K562 (cell line): ENCODE measurements at regions not wholly inside any gene's neighbourhood (a gene's known extent, or its start where the extent isn't known, plus 50 kb on each side); places are given as distances from the start of the nearest gene placed in this dataset.

Experiments
- ATAC-seq: fragments of 200-7000 bp; cut with Tn5 transposase; 3 replicates; pipeline ENCODE4 v1.9.1; 2020; ENCODE audit warnings: moderate library complexity
- BruUV-seq: library from RNA; stranded (reverse); fragments of 400-500 nt; replicated peaks from 2 replicates; lab custom pipeline; 2021; lab: Mats Ljungman, UMichigan
- CTCF ChIA-PET: fragments of 300-600 bp; formaldehyde crosslinking; extraction: SDS; loops from one replicate; lab custom pipeline; 2021; ENCODE audit warnings: low intra/inter-chr PET ratio; lab: Yijun Ruan, JAX
- POLR2A ChIA-PET: fragments of 300-600, 350-650 bp; sonication (Branson Sonifier 250); formaldehyde crosslinking; extraction: SDS; loops from one replicate; lab custom pipeline; 2021; ENCODE audit warnings: antibody characterized with exemption, inconsistent platforms; lab: Yijun Ruan, JAX
- DNase-seq, 4 experiments: peaks; one replicate each; pipeline versions ENCODE4 v3.0.0 to v3.0.0-alpha.2; 2011 to 2018; ENCODE audit warnings: low spot score in 3 of 4, mixed read lengths in 3 of 4; ENCODE audit errors: extremely low read depth in 1 of 4
- FAIRE-seq: peaks from 2 replicates; lab custom pipeline; 2011; peaks lifted over from hg19 to GRCh38; lab: Jason Lieb, UNC
- H2AFZ ChIP-seq: 2 replicates; pipeline ENCODE4 v1.6.0; 2011; ENCODE audit warnings: low read depth, low read length, control low read depth, inconsistent platforms
- H3K27ac ChIP-seq: fragments of 200-600 bp; 3 replicates; pipeline ENCODE4 v1.8.0; 2011; ENCODE audit warnings: low read depth, mild to moderate bottlenecking, control low read depth, inconsistent platforms, low read length, moderate library complexity, mixed read lengths; ENCODE audit errors: extremely low read depth
- H3K27me3 ChIP-seq, 2 experiments: fragments of 300-600 bp in 1 of 2; 2 replicates in 1 of 2; 3 replicates in 1 of 2; pipeline versions ENCODE4 v1.6.0 to v1.8.0; 2011; ENCODE audit warnings: inconsistent platforms in 2 of 2, low read length in 2 of 2, mild to moderate bottlenecking in 1 of 2, mixed read lengths in 1 of 2, moderate library complexity in 1 of 2; ENCODE audit not compliant: control insufficient read depth in 2 of 2, insufficient read depth in 2 of 2
- H3K36me3 ChIP-seq: fragments of 300-600 bp; 3 replicates; pipeline ENCODE4 v1.8.0; 2011; ENCODE audit warnings: mild to moderate bottlenecking, low read length, inconsistent platforms; ENCODE audit not compliant: control insufficient read depth, insufficient read depth
- H3K4me1 ChIP-seq, 2 experiments: fragments of 200-600 bp in 1 of 2; replicated peaks in 1 of 2; 2 replicates in 1 of 2; 3 replicates in 1 of 2; pipeline versions ENCODE4 v1.5.1 to v1.8.0; 2011; ENCODE audit warnings: inconsistent platforms in 2 of 2, low read length in 2 of 2, mild to moderate bottlenecking in 1 of 2, mixed read lengths in 1 of 2, moderate library complexity in 1 of 2; ENCODE audit not compliant: control insufficient read depth in 2 of 2, insufficient read depth in 2 of 2
- H3K4me2 ChIP-seq: 2 replicates; pipeline ENCODE4 v1.6.1; 2011; ENCODE audit warnings: low read length, control low read depth, inconsistent platforms, mixed read lengths; ENCODE audit not compliant: insufficient read depth
- H3K4me3 ChIP-seq: fragments of 200-600 bp; sonication (generic), shearing (Covaris generic); 2 replicates; pipeline ENCODE4 v1.5.1; 2016; ENCODE audit warnings: control low read depth, inconsistent platforms
- H3K79me2 ChIP-seq: fragments of 200-600 bp; 3 replicates; pipeline ENCODE4 v1.8.0; 2011; ENCODE audit warnings: low read length, inconsistent platforms; ENCODE audit not compliant: control insufficient read depth, insufficient read depth
- H3K9ac ChIP-seq, 2 experiments: 2 replicates each; pipeline versions ENCODE4 v1.6.0 to v1.6.1; 2011; ENCODE audit warnings: low read depth in 2 of 2, low read length in 2 of 2, control low read depth in 1 of 2, inconsistent platforms in 1 of 2, mild to moderate bottlenecking in 1 of 2, mixed read lengths in 1 of 2; ENCODE audit not compliant: insufficient read depth in 1 of 2
- H3K9me1 ChIP-seq: one replicate; pipeline ENCODE4 v1.6.0; 2011; ENCODE audit warnings: inconsistent platforms, mild to moderate bottlenecking, low read length, moderate library complexity; ENCODE audit not compliant: control insufficient read depth, insufficient read depth
- H3K9me3 ChIP-seq: replicated peaks from 2 replicates; pipeline ENCODE4 v1.5.1; 2011; ENCODE audit warnings: low read depth, low read length, inconsistent platforms; ENCODE audit not compliant: control insufficient read depth, insufficient read depth
- H4K20me1 ChIP-seq: replicated peaks from 2 replicates; pipeline ENCODE4 v1.6.1; 2011; ENCODE audit warnings: low read length, inconsistent platforms, mixed read lengths; ENCODE audit not compliant: control insufficient read depth, insufficient read depth
- CREB1 ChIP-seq, 2 experiments: sonication (generic) in 1 of 2; formaldehyde crosslinking in 1 of 2; IDR thresholded peaks; 2 replicates each; pipeline versions ENCODE4 v1.6.1 to v1.8.0; 2012 to 2022; ENCODE audit warnings: inconsistent platforms in 1 of 2, mild to moderate bottlenecking in 1 of 2, missing genetic modification reagents in 1 of 2, moderate library complexity in 1 of 2
- HMGN3 ChIP-seq: IDR thresholded peaks from 2 replicates; pipeline ENCODE4 v1.6.1; 2011; ENCODE audit warnings: borderline replicate concordance, low read depth, mild to moderate bottlenecking, mixed read lengths, low read length; ENCODE audit not compliant: insufficient read length; ENCODE audit errors: extremely low read depth
- MCM7 ChIP-seq, 2 experiments: fragments of 450-650 bp; IDR thresholded peaks; 2 replicates each; pipeline ENCODE4 v1.6.1; 2016 to 2018
- MYBL2 ChIP-seq, 2 experiments: fragments of 450-650 bp in 1 of 2; sonication (generic) in 1 of 2; formaldehyde crosslinking in 1 of 2; IDR thresholded peaks; 2 replicates each; pipeline versions ENCODE4 v1.6.1 to v1.8.1; 2017 to 2022; ENCODE audit warnings: borderline replicate concordance in 1 of 2, inconsistent platforms in 1 of 2, low read depth in 1 of 2, mild to moderate bottlenecking in 1 of 2, missing genetic modification reagents in 1 of 2, moderate library complexity in 1 of 2
- PTRF ChIP-seq: fragments of 450-650 bp; IDR thresholded peaks from 2 replicates; pipeline ENCODE4 v1.6.1; 2016; ENCODE audit warnings: mild to moderate bottlenecking, missing genetic modification characterization, missing compliant biosample characterization
- RAD51 ChIP-seq: fragments of 450-650 bp; IDR thresholded peaks from 2 replicates; pipeline ENCODE4 v1.7.1; 2016; ENCODE audit warnings: low read depth, mild to moderate bottlenecking, borderline replicate concordance
- RBFOX2 ChIP-seq: fragments of 200-400 bp; formaldehyde crosslinking; IDR thresholded peaks from 2 replicates; pipeline ENCODE4 v1.6.1; 2017; ENCODE audit warnings: low read depth, mild to moderate bottlenecking, low read length, moderate library complexity
- ZNF217 ChIP-seq: sonication (generic); formaldehyde crosslinking; IDR thresholded peaks from 2 replicates; pipeline ENCODE4 v1.8.0; 2022; ENCODE audit warnings: mild to moderate bottlenecking, missing genetic modification reagents
- ZNF780A ChIP-seq: fragments of 250-450 bp; sonication (Bioruptor Pico); IDR thresholded peaks from 2 replicates; pipeline ENCODE4 v1.5.0; 2021; ENCODE audit warnings: mild to moderate bottlenecking
- ZSCAN32 ChIP-seq: fragments of 450-650 bp; formaldehyde crosslinking; IDR thresholded peaks from 2 replicates; pipeline ENCODE4 v1.4.0; 2020; ENCODE audit warnings: mild to moderate bottlenecking, moderate library complexity
- WGBS: fragments of 100-300 bp; shearing (Covaris generic); methylation state at CpG from one replicate; pipeline ENCODE4 v1.1.6; 2016; ENCODE audit warnings: low coverage, mixed read lengths; ENCODE audit not compliant: insufficient coverage; ENCODE audit errors: missing lambda C conversion rate; 5-methylcytosine and 5-hydroxymethylcytosine counted together
- in situ Hi-C: fragments of 300-500 bp; cut with MboI; formaldehyde crosslinking; loops from 4 replicates; pipeline ENCODE4 v1.15.0; 2018; ENCODE audit warnings: inconsistent platforms, mixed read lengths
- intact Hi-C: fragments of 100-400 bp; cut with micrococcal nuclease; formaldehyde crosslinking; loops from 2 replicates; pipeline ENCODE4 v1.14.2; 2022
- TF ChIP-seq, protein P1 (sequence below), 2 experiments: fragments of 450-650 bp; conservative IDR thresholded peaks; 2 replicates each; pipeline ENCODE4 v1.6.1; 2017; ENCODE audit warnings: mild to moderate bottlenecking in 2 of 2, moderate library complexity in 2 of 2
- TF ChIP-seq, protein P2 (sequence below), 2 experiments: fragments of 450-650 bp in 1 of 2; IDR thresholded peaks; 2 replicates each; pipeline ENCODE4 v1.6.1; 2011 to 2017; ENCODE audit warnings: low read depth in 2 of 2, antibody characterized with exemption in 1 of 2, borderline replicate concordance in 1 of 2, low read length in 1 of 2, mild to moderate bottlenecking in 1 of 2, mixed read lengths in 1 of 2; ENCODE audit not compliant: control insufficient read depth in 1 of 2
- TF ChIP-seq, protein P3 (sequence below): fragments of 250-450 bp; sonication (Bioruptor Pico); IDR thresholded peaks from 2 replicates; pipeline ENCODE4 v1.4.0; 2020; ENCODE audit warnings: mild to moderate bottlenecking
- TF ChIP-seq, protein P4 (sequence below), 2 experiments: fragments of 200-800 bp in 1 of 2; sonication (Bioruptor generic) in 1 of 2; sonication (generic) in 1 of 2; formaldehyde crosslinking in 1 of 2; IDR thresholded peaks in 1 of 2; conservative IDR thresholded peaks in 1 of 2; 2 replicates each; pipeline versions ENCODE4 v1.5.0 to v1.6.1; 2016 to 2020; ENCODE audit warnings: missing compliant biosample characterization in 1 of 2, missing genetic modification characterization in 1 of 2, missing genetic modification reagents in 1 of 2

DNA sequence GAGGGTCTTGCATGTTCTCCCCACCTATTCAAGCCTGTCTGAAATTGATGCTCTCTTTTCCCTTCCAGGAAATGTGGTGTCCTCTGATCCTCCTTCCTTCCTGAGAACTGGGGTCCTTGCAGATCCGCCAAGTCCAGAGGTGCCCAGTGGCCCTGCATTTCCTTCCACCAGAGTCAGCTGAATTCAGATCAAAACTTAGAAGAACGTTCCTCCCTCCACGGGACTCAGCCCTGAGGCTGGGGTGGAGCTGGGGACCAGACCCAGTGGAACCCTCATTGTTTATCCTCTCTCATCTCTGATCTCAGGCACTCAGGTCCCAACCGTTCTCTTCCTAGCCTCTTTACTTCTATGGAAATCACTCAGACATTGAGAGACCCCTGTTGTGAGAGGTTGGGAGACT lies 477.3 kb downstream of the TSHZ3 start:
- DNase-seq (no peak), ATAC-seq (no peak), FAIRE-seq (no peak)
- Histone ChIP-seq H3K9me1 (no peaks in the 10 kb centered on the region), H3K27me3 (no peaks in the 10 kb centered on the region), H3K79me2 (no peaks in the 10 kb centered on the region), H3K27ac (no peak overlapping the region), H3K36me3 (no peaks in the 10 kb centered on the region), H3K4me2 (no peak overlapping the region), H4K20me1 (no peaks in the 10 kb centered on the region), H3K4me1 (no peaks in the 10 kb centered on the region), H3K9ac (no peak overlapping the region), H3K4me3 (no peak overlapping the region), H3K9me3 (no peaks in the 10 kb centered on the region), H2AFZ (no peak overlapping the region)
- WGBS: 0% methylated on average over 4 of the region's 4 CpGs
- CTCF ChIA-PET: no interaction called here
- BruUV-seq: no TSS peak
- intact Hi-C loops (no loop called here), in situ Hi-C loops (no loop called here)
- POLR2A ChIA-PET: no interaction called here
- no peak for TF ChIP-seq ZNF217 (CRISPR knock-in tag)
- TF ChIP-seq HMGN3: no peak
- no peak for TF ChIP-seq MCM7 (IDR thresholded peaks at IDR 0.05)
- TF ChIP-seq, protein P1, sequence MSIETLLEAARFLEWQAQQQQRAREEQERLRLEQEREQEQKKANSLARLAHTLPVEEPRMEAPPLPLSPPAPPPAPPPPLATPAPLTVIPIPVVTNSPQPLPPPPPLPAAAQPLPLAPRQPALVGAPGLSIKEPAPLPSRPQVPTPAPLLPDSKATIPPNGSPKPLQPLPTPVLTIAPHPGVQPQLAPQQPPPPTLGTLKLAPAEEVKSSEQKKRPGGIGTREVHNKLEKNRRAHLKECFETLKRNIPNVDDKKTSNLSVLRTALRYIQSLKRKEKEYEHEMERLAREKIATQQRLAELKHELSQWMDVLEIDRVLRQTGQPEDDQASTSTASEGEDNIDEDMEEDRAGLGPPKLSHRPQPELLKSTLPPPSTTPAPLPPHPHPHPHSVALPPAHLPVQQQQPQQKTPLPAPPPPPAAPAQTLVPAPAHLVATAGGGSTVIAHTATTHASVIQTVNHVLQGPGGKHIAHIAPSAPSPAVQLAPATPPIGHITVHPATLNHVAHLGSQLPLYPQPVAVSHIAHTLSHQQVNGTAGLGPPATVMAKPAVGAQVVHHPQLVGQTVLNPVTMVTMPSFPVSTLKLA (conservative IDR thresholded peaks at IDR 0.05): no peak
- TF ChIP-seq MYBL2 (IDR thresholded peaks at IDR 0.05; ENCODE audit: low read depth): no peak
- no peak for TF ChIP-seq MYBL2 (CRISPR knock-in tag; IDR thresholded peaks at IDR 0.05; ENCODE audit: borderline replicate concordance)
- no peak for TF ChIP-seq ZSCAN32 (CRISPR knock-in tag)
- no peak for TF ChIP-seq PTRF (tag)
- no peak for TF ChIP-seq ZNF780A (CRISPR knock-in tag)
- TF ChIP-seq RAD51: no peak
- no peak for TF ChIP-seq CREB1 (IDR thresholded peaks at IDR 0.05)
- TF ChIP-seq CREB1 (CRISPR knock-in tag; IDR thresholded peaks at IDR 0.05): no peak
- TF ChIP-seq, protein P2, sequence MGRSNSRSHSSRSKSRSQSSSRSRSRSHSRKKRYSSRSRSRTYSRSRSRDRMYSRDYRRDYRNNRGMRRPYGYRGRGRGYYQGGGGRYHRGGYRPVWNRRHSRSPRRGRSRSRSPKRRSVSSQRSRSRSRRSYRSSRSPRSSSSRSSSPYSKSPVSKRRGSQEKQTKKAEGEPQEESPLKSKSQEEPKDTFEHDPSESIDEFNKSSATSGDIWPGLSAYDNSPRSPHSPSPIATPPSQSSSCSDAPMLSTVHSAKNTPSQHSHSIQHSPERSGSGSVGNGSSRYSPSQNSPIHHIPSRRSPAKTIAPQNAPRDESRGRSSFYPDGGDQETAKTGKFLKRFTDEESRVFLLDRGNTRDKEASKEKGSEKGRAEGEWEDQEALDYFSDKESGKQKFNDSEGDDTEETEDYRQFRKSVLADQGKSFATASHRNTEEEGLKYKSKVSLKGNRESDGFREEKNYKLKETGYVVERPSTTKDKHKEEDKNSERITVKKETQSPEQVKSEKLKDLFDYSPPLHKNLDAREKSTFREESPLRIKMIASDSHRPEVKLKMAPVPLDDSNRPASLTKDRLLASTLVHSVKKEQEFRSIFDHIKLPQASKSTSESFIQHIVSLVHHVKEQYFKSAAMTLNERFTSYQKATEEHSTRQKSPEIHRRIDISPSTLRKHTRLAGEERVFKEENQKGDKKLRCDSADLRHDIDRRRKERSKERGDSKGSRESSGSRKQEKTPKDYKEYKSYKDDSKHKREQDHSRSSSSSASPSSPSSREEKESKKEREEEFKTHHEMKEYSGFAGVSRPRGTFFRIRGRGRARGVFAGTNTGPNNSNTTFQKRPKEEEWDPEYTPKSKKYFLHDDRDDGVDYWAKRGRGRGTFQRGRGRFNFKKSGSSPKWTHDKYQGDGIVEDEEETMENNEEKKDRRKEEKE (IDR thresholded peaks at IDR 0.05; ENCODE audit: borderline replicate concordance in 1 of 2, control insufficient read depth in 1 of 2, low read depth in 2 of 2, low read length in 1 of 2): no peak
- TF ChIP-seq, protein P3, sequence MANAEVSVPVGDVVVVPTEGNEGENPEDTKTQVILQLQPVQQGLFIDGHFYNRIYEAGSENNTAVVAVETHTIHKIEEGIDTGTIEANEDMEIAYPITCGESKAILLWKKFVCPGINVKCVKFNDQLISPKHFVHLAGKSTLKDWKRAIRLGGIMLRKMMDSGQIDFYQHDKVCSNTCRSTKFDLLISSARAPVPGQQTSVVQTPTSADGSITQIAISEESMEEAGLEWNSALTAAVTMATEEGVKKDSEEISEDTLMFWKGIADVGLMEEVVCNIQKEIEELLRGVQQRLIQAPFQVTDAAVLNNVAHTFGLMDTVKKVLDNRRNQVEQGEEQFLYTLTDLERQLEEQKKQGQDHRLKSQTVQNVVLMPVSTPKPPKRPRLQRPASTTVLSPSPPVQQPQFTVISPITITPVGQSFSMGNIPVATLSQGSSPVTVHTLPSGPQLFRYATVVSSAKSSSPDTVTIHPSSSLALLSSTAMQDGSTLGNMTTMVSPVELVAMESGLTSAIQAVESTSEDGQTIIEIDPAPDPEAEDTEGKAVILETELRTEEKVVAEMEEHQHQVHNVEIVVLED: no peak
- TF ChIP-seq, protein P4, sequence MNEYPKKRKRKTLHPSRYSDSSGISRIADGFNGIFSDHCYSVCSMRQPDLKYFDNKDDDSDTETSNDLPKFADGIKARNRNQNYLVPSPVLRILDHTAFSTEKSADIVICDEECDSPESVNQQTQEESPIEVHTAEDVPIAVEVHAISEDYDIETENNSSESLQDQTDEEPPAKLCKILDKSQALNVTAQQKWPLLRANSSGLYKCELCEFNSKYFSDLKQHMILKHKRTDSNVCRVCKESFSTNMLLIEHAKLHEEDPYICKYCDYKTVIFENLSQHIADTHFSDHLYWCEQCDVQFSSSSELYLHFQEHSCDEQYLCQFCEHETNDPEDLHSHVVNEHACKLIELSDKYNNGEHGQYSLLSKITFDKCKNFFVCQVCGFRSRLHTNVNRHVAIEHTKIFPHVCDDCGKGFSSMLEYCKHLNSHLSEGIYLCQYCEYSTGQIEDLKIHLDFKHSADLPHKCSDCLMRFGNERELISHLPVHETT (CRISPR knock-in tag; conservative IDR thresholded peaks at IDR 0.05 in 1 of 2, IDR thresholded peaks at IDR 0.05 in 1 of 2): no peak
- TF ChIP-seq RBFOX2: no peak
